Liver (tissue), 3 donors: ENCODE measurements at regions not wholly inside any gene's neighbourhood (a gene's known extent, or its start where the extent isn't known, plus 50 kb on each side); places are given as distances from the start of the nearest gene placed in this dataset.

ENCODE experiments used
- CTCF ChIP-seq: fragments of 150-350 bp; IDR thresholded peaks from 2 replicates; pipeline ENCODE4 v1.5.1; 2017; ENCODE audit warnings: improper control_type of control experiment, low read depth, low read length; ENCODE audit not compliant: missing input control
- FOXA1 ChIP-seq: IDR thresholded peaks from 2 replicates; pipeline ENCODE4 v1.6.1; 2016; ENCODE audit warnings: antibody characterized with exemption
- GABPA ChIP-seq, 2 donors: IDR thresholded peaks in 1 of 2; conservative IDR thresholded peaks in 1 of 2; 2 replicates each; pipeline ENCODE4 v1.6.1; 2016; ENCODE audit warnings: antibody characterized with exemption in 2 of 2, mild to moderate bottlenecking in 1 of 2, moderate library complexity in 1 of 2
- HNF4A ChIP-seq, 2 donors: conservative IDR thresholded peaks; 2 replicates each; pipeline ENCODE4 v1.6.1; 2016; ENCODE audit warnings: antibody characterized with exemption in 2 of 2, mild to moderate bottlenecking in 2 of 2
- HNF4G ChIP-seq: IDR thresholded peaks from 2 replicates; pipeline ENCODE4 v1.6.1; 2016; ENCODE audit warnings: antibody characterized with exemption
- JUND ChIP-seq, 2 donors: IDR thresholded peaks; 2 replicates each; pipeline ENCODE4 v1.6.1; 2016; ENCODE audit warnings: antibody characterized with exemption in 2 of 2
- MAX ChIP-seq: IDR thresholded peaks from 2 replicates; pipeline ENCODE4 v1.6.1; 2016; ENCODE audit warnings: antibody characterized with exemption
- NR2F2 ChIP-seq: IDR thresholded peaks from 2 replicates; pipeline ENCODE4 v1.6.1; 2016; ENCODE audit warnings: antibody characterized with exemption
- RAD21 ChIP-seq, 2 donors: IDR thresholded peaks; 2 replicates each; pipeline ENCODE4 v1.6.1; 2016; ENCODE audit warnings: antibody characterized with exemption in 2 of 2, mild to moderate bottlenecking in 2 of 2
- REST ChIP-seq: IDR thresholded peaks from 2 replicates; pipeline ENCODE4 v1.6.1; 2016; ENCODE audit warnings: antibody characterized with exemption, mild to moderate bottlenecking
- RXRA ChIP-seq, 2 donors: IDR thresholded peaks; 2 replicates each; pipeline ENCODE4 v1.6.1; 2017 to 2018; ENCODE audit warnings: antibody characterized with exemption in 2 of 2, mild to moderate bottlenecking in 1 of 2
- TAF1 ChIP-seq: conservative IDR thresholded peaks from 2 replicates; pipeline ENCODE4 v1.6.1; 2016; ENCODE audit warnings: antibody characterized with exemption, mild to moderate bottlenecking
- YY1 ChIP-seq: IDR thresholded peaks from 2 replicates; pipeline ENCODE4 v1.6.1; 2016; ENCODE audit warnings: antibody characterized with exemption, mild to moderate bottlenecking
- ZBTB33 ChIP-seq: IDR thresholded peaks from 2 replicates; pipeline ENCODE4 v1.6.1; 2016; ENCODE audit warnings: antibody characterized with exemption
- donor health status: healthy.
- donor health status: healthy.

GRCh38 chr10:63010203-63010602, 122.9 kb upstream of the NRBF2 start:
- TF ChIP-seq CTCF, result no peak
- TF ChIP-seq ZBTB33, result no peak
- no peak for TF ChIP-seq NR2F2
- TF ChIP-seq REST, result no peak
- TF ChIP-seq YY1, result no peak
- TF ChIP-seq HNF4A (conservative IDR thresholded peaks at IDR 0.05), result no peak
- no peak for TF ChIP-seq JUND (IDR thresholded peaks at IDR 0.05)
- no peak for TF ChIP-seq RXRA (IDR thresholded peaks at IDR 0.05)
- no peak for TF ChIP-seq HNF4G
- TF ChIP-seq FOXA1, result no peak
- no peak for TF ChIP-seq MAX
- TF ChIP-seq RAD21 (IDR thresholded peaks at IDR 0.05), result no peak
- TF ChIP-seq GABPA (IDR thresholded peaks at IDR 0.05 in 1 of 2, conservative IDR thresholded peaks at IDR 0.05 in 1 of 2), result no peak
- TF ChIP-seq TAF1, result no peak
